ENCODE measurements at regions not wholly inside any gene's neighbourhood (a gene's known extent, or its start where the extent isn't known, plus 50 kb on each side); places are given as distances from the start of the nearest gene placed in this dataset.
"Not testable (repeated sequence)": the region's sequence is repeated elsewhere in the genome, so short reads cannot be mapped to it uniquely, and the experiment has no call there.

DNA sequence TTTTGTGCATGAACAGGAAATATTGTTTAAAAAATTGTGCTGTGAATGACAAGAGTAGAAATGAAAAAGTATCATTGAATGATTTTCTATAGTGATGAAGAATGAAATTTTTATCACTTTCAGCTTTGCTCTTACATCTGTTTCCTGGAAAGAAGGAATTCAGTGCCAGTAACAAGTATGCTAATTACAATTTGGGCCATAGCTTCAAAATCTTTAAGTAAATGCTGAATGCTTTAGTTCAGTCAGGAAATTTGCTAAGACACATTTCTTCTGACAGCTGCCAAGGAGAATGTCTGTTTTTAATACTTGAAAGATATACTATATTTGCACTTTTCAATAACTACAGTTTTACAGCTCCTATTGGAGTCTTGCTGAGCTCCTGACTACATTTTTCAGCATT lies 203.7 kb upstream of the RSPO3 start:
- no peak for DNase-seq

DNA sequence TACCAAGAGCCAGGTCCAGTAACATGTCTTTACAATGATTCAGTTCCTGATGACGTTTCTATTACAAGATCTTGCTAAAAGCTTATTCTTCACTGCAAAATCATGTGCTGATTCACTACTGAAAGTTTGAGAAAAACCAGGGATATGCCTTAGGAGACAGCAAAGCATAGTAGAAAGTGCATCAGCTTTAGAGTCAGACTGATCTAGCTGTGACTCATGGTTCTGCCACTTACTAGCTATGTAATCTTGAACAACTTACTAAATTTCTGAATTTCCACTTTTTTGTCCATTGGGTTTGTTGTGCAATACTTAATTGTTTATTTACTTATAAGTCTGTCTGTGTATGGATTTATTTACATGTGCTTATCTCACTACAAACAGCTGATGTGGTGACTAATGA lies 198.5 kb upstream of the RSPO3 start:
- no peak for DNase-seq

DNA sequence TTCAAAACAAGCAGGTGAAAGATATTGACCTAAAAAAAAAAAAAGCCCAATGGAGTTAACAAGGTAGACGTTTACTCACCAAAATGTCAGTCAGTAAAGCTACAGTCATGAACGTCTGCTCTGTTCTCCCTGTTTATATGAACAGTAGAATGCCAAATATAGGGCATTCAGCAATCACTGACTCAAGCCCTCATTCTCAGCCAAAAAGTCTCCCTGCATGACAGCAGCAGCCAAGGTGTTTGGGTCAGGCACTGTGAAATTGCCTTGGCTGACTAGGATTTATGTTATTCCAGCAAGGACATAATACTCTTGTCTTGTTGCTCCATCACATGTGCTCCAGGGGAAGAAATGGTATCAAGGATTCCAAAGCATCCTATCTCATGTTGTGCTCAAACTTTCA lies 194.7 kb upstream of the RSPO3 start:
- DNase-seq = no peak

DNA sequence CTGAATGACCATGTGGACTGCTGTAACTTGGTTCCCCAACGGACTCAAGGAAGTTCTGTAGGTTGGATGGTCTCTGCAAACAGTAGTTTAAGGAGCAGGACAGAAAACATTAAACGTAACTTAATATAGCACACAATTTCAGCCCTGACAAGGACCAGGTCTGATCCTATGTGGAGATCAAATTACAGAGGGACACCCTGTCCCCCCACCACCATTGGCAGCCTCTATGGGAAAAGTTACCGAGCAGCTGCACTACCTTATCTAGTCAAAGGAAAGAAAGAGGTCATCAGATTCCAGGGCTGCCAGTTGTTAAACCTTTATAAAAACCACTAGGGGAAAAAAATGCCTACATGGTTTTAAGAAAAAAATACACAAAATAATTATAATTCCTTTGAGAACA lies 191.5 kb upstream of the RSPO3 start:
- no peak for DNase-seq

DNA sequence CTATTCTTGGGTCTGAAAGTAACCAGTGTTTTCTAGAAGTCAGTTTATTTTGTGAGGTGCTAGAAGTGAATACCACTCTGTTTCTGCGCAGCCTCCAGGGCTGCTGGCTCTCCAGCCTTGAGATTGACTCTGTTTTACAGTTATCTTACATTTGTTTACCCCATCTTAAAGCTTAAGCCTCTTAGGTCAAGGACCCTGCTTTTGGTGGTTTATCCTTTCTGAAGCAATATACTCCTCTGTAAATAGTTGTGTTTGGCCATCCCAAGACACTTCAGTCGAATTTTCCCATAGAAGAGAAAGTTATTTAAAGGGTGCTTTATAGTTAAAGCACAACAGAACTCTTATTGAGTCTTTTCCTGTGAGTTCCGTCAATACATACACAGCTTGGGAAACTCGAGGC lies 190.6 kb upstream of the RSPO3 start:
- no peak for DNase-seq

DNA sequence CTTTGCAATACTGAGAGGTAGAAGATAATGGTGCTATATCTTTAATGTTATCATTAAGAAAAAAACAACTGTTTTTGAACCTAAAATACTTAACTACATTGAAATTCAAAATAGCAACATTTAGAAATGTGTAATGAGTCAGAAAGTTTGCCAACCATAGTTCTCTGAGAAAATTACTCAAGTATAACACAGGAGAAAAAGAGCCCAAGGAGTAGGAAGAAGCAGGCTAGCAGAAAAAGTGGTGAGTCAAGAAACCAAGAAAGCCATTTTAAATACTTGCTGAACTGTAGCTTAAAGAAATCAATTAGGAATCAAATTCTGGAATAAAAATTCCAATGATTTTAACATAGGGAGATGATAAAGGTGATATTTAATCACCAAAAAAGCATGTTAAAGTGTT lies 181.0 kb upstream of the RSPO3 start:
- no peak for DNase-seq

DNA sequence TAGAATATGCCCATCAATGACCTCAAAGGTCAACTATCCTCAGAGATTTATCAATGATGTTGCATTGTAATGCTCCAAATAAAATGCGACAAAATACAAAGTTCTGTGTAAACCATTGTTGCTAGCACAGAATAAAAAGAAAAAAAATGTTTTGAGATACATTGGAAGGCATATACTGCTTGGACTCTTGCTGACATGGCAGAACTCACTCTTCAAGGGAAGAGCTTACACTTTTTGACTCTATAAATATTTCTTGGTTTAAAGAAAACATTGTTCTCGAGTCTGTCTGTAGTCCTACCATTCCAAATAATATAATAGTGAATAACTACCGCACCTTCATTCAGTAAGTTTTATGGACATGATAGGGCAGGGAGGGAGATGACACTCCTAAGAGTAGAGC lies 178.7 kb upstream of the RSPO3 start:
- DNase-seq = no peak

DNA sequence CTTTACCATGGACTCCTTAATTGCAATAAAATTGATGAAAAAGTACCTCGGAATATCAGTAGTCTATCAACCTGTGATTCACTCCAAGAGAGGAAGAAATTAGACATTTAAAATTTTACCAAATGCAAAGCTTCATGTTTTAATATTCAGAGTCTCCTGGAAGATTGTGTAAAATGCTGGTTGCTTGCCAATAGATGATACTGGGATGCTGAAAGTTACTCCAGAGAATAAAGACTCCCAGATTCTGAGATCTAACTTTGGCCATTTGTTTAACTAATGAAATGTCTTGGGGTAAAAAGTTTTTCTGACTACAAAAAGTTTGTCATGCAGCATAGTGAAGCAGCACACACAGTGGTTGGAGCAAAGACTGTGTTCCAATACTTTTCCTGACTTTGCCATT lies 176.7 kb upstream of the RSPO3 start:
- no peak for DNase-seq

DNA sequence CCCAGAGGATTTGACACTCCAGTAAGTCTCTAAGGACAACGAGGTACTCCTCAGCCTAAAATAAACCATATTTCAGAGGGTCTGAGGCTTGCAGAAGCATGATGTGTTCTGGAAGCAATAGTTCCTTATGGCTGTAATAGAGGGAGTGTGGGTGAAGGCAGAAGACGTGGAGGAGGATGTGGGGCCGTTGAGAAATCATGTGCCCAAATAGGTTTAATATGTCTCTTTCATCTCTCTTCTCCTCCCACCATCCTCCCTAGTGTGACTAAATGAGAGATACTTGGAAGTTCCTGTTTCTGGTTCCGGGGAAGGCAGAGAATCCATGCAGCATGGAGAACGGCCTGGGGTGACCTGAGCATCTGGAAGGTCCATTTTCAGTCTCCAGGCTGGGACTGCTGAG lies 174.0 kb upstream of the RSPO3 start:
- DNase-seq = no peak

DNA sequence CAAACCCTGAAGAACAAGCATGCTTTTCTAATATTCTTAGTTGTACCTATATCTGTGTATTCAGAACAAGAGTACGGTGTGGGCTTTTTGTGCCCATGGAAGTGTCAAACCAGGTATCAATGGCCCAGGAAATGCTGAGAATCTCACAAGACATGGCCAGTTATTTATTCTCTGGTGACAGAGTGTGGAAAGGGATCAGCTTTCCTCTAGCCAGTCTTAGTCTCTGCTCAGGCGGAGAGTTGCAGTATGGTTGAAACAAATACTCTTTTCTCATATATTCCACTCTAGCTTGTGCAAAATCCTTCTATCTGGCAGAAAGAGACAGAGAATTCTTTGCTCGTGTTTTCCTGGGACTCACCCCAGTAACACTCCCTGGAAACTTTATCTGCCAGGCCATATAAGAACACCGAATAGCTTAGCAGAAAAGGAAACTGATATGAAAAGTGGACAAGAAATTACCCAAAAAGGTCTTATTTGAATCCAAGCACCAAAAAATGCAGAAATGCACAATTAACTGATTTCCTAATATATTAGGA lies 173.3 kb upstream of the RSPO3 start:
- no peak for DNase-seq

DNA sequence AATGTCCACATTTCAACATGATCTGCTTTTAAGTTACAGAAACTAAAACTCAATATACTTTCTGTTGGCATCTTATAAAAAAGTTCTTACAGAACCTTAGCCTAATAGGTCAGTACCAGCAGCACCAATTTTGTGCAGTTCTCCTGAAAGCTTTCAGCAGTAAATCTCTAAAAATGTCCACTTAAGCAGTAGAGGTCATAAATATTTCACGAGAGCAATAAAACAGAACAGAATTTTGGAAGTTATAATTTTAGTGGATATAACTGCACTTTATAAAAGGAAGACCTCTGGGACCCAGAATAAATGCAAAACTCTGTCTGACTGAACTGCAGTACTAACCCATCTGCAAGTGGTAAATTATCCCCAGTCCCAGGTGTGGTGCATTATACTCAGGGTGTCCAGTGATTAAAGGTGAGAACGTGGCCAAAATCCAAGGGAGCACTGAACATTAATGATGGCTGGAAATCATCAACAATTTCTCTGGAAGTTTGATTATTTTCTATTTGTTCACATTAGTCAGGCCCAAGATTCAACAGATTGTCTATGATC lies 172.6 kb upstream of the RSPO3 start:
- DNase-seq = no peak

DNA sequence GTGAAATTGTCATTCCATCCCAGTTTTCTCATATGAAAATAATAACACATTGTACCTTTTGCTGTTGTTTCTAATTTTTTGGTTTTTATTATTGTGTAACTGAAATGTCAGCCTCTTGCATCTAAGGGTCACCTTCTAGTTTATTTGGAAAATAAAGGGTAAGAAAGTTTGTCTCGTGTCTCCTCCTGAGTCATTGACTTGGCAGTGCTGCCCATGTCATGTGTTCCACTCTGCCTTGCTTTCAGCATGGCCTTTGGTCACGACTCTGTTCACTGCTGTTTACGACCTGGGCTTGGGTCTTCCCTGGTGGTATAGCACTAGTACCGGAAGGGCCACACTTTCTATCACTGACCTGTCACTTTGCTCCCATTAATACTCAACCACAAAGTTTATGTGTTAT lies 171.4 kb upstream of the RSPO3 start:
- no peak for DNase-seq

DNA sequence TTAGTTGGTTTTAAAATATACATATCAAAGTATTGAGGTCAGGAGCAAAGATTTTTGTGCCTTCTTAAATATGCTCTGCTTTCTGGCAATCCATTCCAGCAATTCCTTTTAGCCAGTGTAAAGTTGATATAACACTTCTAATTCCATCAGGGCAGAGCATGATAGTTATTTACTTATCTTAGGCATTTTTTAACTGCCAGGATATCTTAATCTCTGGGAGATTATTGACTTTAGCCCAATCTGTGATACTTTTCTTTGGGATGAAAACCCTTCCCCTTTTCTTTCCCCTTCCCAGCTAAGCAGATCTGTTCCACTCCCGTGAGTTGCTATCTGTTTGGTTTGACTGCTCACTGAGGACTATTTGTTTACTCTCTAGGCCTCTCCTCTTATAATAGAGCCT lies 168.7 kb upstream of the RSPO3 start:
- DNase-seq = no peak

DNA sequence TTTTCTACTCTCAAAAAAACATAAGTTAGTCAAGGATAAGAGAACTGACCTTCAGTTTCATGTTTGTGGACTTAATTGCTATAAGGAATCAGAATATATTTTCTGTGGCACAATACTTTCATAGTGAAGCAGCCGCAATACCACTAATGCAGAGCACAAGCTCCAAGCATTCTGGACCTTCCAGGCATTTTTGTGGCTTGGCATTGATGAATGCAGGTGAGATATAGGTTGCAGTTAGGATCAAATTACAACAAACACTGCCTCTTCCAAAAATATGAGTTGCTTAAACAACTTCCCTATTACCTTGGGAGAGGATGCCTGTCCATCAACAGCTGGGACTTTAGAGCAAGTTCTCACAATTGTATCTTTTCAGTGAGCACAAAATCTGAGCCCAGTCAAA lies 162.8 kb upstream of the RSPO3 start:
- no peak for DNase-seq

DNA sequence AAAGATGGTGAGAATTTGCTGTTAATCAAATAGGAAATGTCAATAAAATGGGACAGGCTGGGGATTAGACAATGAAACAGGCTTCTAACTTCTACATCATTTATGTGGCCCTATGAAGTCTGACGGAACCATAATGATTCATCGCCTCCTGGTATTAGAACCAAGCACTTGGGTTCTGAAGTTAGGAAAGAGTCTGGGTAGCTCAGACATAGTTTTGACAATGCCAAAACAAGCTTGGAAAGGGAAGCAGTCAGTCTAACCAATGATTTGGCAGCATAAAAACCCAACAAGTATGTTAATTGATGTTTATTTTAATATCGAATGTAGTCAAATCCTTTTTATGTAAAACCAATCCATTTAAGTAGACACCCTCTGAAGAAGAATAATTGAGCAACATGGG lies 160.8 kb upstream of the RSPO3 start:
- no peak for DNase-seq

DNA sequence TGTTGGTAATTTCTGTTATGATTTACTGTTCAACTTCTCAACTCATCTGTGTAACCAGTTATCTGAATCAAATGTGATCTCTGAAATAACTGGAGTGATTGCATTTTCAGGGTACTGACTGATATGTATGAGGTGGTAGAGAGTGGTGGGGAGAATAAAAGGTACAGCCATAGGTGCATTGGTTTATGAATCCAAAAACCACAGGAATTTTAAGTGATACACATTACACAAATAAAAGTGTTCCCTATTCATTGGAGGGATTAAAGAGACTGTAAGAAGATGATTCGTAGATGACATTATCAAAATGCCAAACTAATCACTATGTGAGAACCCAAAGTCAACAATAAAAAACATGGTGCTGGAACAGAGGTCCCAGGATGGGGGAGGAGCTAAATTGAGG lies 158.7 kb upstream of the RSPO3 start:
- no peak for DNase-seq

DNA sequence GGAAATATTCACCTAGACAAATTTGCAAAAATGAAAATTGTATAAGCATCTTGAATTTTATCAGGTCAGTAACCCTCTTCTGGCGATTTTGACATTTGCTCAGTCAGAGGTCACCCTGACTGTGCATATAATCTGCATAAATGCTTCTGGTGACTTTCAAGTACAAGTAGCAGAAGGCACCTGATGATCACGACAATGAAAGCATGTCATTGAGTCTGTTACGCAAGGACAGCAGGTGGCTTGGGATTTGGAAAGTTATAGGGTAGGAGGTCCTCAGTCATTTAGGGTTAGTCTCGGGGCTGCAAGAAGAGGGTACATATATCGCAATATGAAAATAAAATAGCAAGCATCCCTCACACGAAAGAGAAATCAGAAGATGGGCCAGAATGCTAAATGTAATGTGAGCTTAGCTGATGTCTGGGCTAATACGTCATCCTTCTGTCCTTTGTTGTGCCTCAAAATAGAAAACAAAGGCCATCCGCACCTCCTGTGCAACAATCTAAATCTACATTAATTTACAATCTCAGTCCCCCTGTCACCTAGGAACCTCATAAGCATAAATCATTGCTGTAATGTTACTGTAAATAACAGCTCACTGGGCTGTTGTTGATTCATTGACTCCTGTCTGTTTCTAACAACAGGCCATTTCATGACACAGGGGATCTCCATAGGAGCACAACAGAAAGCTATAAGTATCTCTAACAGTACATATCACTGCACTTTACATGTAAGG lies 155.2 kb upstream of the RSPO3 start:
- DNase-seq = no peak

DNA sequence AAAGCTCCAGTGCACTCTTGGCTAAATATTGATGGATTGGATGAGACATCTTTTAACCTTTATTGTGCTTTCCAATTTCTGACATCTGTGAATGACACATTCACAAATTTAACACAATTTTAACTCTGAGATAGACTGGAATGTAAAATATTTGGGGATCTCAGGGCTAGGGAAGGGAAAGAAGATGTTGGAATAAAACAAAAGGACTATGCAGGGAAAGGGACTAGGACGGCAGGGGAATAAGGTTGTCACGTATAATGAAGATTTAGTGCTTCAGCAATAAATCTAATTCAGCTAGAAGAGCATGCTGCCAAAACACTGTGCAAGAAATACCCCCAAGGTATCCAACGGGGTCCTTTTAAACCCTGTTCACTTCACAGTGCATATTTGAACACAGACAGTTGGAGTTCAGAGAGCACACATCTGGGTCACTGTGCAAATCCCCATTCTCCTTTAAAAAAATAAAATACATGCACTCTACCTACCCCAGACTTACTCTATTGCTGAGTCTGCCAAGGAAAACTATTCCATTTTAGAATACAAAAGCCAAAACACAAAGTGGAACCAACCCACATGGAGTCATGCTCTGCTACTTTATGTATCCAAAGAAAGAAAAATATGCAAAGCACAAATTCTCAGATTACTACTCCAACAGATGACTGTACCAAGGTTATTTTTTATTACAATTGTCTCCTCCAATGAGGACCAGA lies 151.0 kb upstream of the RSPO3 start:
- DNase-seq = no peak

DNA sequence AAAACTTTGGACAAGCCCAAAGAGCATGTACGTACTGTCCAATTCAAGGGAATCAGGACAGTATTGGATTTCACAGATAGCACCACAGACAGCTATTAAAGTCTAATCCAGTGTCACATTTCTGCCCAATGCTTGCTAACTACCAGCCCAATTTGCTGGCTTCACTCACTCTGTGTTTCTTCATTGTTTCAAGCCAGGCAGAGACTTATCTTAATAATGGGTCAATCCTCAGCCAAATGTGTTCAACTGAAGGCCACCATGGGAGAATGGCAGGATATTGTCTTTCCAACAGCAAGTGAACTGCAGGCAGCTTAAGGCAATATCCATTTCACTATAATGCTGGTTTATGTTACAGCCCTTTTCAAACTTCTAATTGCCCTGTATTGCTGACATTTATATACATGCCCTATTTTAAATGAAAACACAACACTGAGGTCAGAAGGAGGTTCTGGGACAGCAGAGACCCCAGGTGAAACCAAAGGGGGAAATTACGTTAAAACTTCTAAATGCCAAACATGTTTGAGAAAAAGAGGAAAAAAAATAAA lies 142.1 kb upstream of the RSPO3 start:
- DNase-seq = no peak

DNA sequence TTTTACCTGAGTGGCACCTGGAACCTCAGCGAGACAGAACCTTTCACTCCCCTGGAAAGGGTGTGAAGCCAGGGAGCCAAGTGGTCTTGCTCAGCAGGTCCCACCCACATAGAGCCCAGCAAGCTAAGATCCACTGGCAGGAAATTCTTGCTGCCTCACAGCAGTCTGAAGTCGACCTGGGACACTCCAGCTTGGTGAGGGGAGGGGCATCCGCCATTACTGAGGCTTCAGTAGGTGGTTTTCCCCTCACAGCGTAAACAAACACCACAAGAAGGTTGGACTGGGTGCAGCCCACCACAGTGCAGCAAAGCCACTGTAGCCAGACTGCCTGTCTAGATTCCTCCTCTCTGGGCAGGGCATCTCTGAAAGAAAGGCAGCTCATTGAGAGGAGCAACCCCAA lies 134.7 kb upstream of the RSPO3 start:
- no peak for DNase-seq

DNA sequence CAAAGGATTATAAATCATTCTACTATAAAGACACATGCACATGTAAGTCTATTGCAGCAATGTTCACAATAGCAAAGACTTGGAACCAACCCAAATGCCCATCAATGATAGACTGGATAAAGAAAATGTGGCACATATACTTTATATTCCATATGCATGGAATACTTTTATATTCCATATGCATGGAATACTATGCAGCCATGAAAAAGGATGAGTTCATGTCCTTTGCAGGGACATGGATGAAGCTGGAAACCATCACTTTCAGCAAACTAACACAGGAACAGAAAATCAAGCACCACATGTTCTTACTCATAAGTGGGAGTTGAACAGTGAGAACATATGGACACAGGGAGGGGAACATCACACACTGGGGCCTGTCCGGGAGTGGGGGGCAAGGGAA lies 130.3 kb upstream of the RSPO3 start:
- DNase-seq = not testable (repeated sequence)

DNA sequence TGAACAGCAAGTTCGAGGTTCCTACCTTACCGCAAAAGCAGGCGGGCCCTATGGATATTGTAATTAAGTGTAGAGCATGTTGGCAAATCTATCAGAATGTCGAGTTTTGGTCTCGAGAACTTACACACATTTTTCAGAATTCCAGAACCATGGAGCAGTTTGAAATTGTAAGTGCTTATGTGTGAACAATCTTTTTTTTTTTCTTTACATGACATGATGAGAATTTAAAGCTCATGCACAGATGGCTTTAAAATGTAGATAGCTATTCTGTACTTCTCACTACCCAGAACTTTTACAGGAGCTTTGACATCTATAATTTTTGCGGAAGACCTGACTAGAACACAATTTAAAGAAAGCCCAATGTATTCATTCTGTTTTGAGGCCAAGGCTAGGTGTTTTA lies 117.8 kb upstream of the RSPO3 start:
- DNase-seq = no peak

DNA sequence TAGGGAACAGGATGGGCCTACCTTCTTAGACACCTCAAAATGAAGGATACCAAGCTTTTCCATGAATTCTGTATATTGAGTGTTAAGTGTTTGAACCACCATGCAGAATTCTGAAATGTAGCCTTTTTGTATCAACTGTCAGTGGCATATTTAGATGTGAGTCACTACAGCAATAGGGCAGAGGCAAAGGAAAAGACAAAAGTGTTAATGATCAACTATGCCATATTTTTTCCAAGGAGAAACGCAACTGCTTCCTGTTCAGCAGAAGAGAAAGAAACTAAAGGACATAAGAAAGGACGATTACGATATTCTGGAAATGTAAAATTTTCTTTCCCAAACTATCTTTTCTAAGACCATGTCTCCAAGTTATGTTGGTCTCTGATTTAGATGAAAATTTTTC lies 104.6 kb upstream of the RSPO3 start:
- DNase-seq = no peak

DNA sequence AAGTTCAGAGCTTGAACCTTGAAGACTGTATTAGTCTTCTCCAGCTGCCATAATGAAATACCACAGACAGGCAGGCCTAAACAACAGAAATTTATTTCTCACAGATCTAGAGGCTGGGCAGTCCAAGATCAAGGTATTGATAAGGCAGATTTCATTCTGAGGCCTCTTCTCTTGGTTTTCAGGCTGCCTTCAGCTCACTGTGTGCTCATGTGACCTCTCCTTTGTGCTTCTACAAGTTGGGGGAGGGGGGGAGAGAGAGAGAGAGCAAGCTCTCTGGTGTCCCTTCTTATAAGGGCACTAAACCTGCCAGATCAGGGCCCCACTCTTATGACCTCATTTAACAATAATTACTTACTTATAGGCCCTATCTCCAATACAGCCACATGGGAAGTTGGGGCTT lies 102.6 kb upstream of the RSPO3 start:
- no peak for DNase-seq

Data from DMS79 (cell line).